K562 (cell line): ENCODE measurements at regions not wholly inside any gene's neighbourhood (a gene's known extent, or its start where the extent isn't known, plus 50 kb on each side); places are given as distances from the start of the nearest gene placed in this dataset.

ENCODE experiments used
- ATAC-seq: fragments of 200-7000 bp; cut with Tn5 transposase; 3 replicates; pipeline ENCODE4 v1.9.1; 2020; ENCODE audit warnings: moderate library complexity
- BruUV-seq: library from RNA; stranded (reverse); fragments of 400-500 nt; replicated peaks from 2 replicates; lab custom pipeline; 2021; lab: Mats Ljungman, UMichigan
- CTCF ChIA-PET: fragments of 300-600 bp; formaldehyde crosslinking; extraction: SDS; loops from one replicate; lab custom pipeline; 2021; ENCODE audit warnings: low intra/inter-chr PET ratio; lab: Yijun Ruan, JAX
- POLR2A ChIA-PET: fragments of 300-600, 350-650 bp; sonication (Branson Sonifier 250); formaldehyde crosslinking; extraction: SDS; loops from one replicate; lab custom pipeline; 2021; ENCODE audit warnings: antibody characterized with exemption, inconsistent platforms; lab: Yijun Ruan, JAX
- DNase-seq, 4 experiments: peaks; one replicate each; pipeline versions ENCODE4 v3.0.0 to v3.0.0-alpha.2; 2011 to 2018; ENCODE audit warnings: low spot score in 3 of 4, mixed read lengths in 3 of 4; ENCODE audit errors: extremely low read depth in 1 of 4
- FAIRE-seq: peaks from 2 replicates; lab custom pipeline; 2011; peaks lifted over from hg19 to GRCh38; lab: Jason Lieb, UNC
- H2AFZ ChIP-seq: 2 replicates; pipeline ENCODE4 v1.6.0; 2011; ENCODE audit warnings: low read depth, low read length, control low read depth, inconsistent platforms
- H3K27ac ChIP-seq: fragments of 200-600 bp; 3 replicates; pipeline ENCODE4 v1.8.0; 2011; ENCODE audit warnings: low read depth, mild to moderate bottlenecking, control low read depth, inconsistent platforms, low read length, moderate library complexity, mixed read lengths; ENCODE audit errors: extremely low read depth
- H3K27me3 ChIP-seq, 2 experiments: fragments of 300-600 bp in 1 of 2; 2 replicates in 1 of 2; 3 replicates in 1 of 2; pipeline versions ENCODE4 v1.6.0 to v1.8.0; 2011; ENCODE audit warnings: inconsistent platforms in 2 of 2, low read length in 2 of 2, mild to moderate bottlenecking in 1 of 2, mixed read lengths in 1 of 2, moderate library complexity in 1 of 2; ENCODE audit not compliant: control insufficient read depth in 2 of 2, insufficient read depth in 2 of 2
- H3K36me3 ChIP-seq: fragments of 300-600 bp; 3 replicates; pipeline ENCODE4 v1.8.0; 2011; ENCODE audit warnings: mild to moderate bottlenecking, low read length, inconsistent platforms; ENCODE audit not compliant: control insufficient read depth, insufficient read depth
- H3K4me1 ChIP-seq, 2 experiments: fragments of 200-600 bp in 1 of 2; replicated peaks in 1 of 2; 2 replicates in 1 of 2; 3 replicates in 1 of 2; pipeline versions ENCODE4 v1.5.1 to v1.8.0; 2011; ENCODE audit warnings: inconsistent platforms in 2 of 2, low read length in 2 of 2, mild to moderate bottlenecking in 1 of 2, mixed read lengths in 1 of 2, moderate library complexity in 1 of 2; ENCODE audit not compliant: control insufficient read depth in 2 of 2, insufficient read depth in 2 of 2
- H3K4me2 ChIP-seq: 2 replicates; pipeline ENCODE4 v1.6.1; 2011; ENCODE audit warnings: low read length, control low read depth, inconsistent platforms, mixed read lengths; ENCODE audit not compliant: insufficient read depth
- H3K4me3 ChIP-seq: fragments of 200-600 bp; sonication (generic), shearing (Covaris generic); 2 replicates; pipeline ENCODE4 v1.5.1; 2016; ENCODE audit warnings: control low read depth, inconsistent platforms
- H3K79me2 ChIP-seq: fragments of 200-600 bp; 3 replicates; pipeline ENCODE4 v1.8.0; 2011; ENCODE audit warnings: low read length, inconsistent platforms; ENCODE audit not compliant: control insufficient read depth, insufficient read depth
- H3K9ac ChIP-seq, 2 experiments: 2 replicates each; pipeline versions ENCODE4 v1.6.0 to v1.6.1; 2011; ENCODE audit warnings: low read depth in 2 of 2, low read length in 2 of 2, control low read depth in 1 of 2, inconsistent platforms in 1 of 2, mild to moderate bottlenecking in 1 of 2, mixed read lengths in 1 of 2; ENCODE audit not compliant: insufficient read depth in 1 of 2
- H3K9me1 ChIP-seq: one replicate; pipeline ENCODE4 v1.6.0; 2011; ENCODE audit warnings: inconsistent platforms, mild to moderate bottlenecking, low read length, moderate library complexity; ENCODE audit not compliant: control insufficient read depth, insufficient read depth
- H3K9me3 ChIP-seq: replicated peaks from 2 replicates; pipeline ENCODE4 v1.5.1; 2011; ENCODE audit warnings: low read depth, low read length, inconsistent platforms; ENCODE audit not compliant: control insufficient read depth, insufficient read depth
- H4K20me1 ChIP-seq: replicated peaks from 2 replicates; pipeline ENCODE4 v1.6.1; 2011; ENCODE audit warnings: low read length, inconsistent platforms, mixed read lengths; ENCODE audit not compliant: control insufficient read depth, insufficient read depth
- LEF1 ChIP-seq: fragments of 450-650 bp; IDR thresholded peaks from 2 replicates; pipeline ENCODE4 v1.6.1; 2016; ENCODE audit warnings: mild to moderate bottlenecking
- NRF1 ChIP-seq, 2 experiments: fragments of 450-650 bp; IDR thresholded peaks in 1 of 2; conservative IDR thresholded peaks in 1 of 2; 2 replicates each; pipeline ENCODE4 v1.6.1; 2014; ENCODE audit warnings: mild to moderate bottlenecking in 2 of 2
- RUNX1 ChIP-seq: sonication (generic); IDR thresholded peaks from 2 replicates; pipeline ENCODE4 v1.6.1; 2016; ENCODE audit warnings: antibody characterized with exemption, low read depth
- ZNF263 ChIP-seq: sonication (generic); formaldehyde crosslinking; IDR thresholded peaks from 2 replicates; pipeline ENCODE4 v1.8.0; 2022; ENCODE audit warnings: mild to moderate bottlenecking, missing genetic modification reagents, borderline replicate concordance
- ZNF695 ChIP-seq: fragments of 450-650 bp; formaldehyde crosslinking; IDR thresholded peaks from 2 replicates; pipeline ENCODE4 v1.4.0; 2020; ENCODE audit warnings: mild to moderate bottlenecking, moderate library complexity
- whole genome bisulfite sequencing: fragments of 100-300 bp; shearing (Covaris generic); methylation state at CpG from one replicate; pipeline ENCODE4 v1.1.6; 2016; ENCODE audit warnings: low coverage, mixed read lengths; ENCODE audit not compliant: insufficient coverage; ENCODE audit errors: missing lambda C conversion rate; 5-methylcytosine and 5-hydroxymethylcytosine counted together
- in situ Hi-C: fragments of 300-500 bp; cut with MboI; formaldehyde crosslinking; loops from 4 replicates; pipeline ENCODE4 v1.15.0; 2018; ENCODE audit warnings: inconsistent platforms, mixed read lengths
- intact Hi-C: fragments of 100-400 bp; cut with micrococcal nuclease; formaldehyde crosslinking; loops from 2 replicates; pipeline ENCODE4 v1.14.2; 2022

GRCh38 chr9:38180656-38181055 is 111.6 kb upstream of the SHB start:
- WGBS = 7% methylated on average over 3 of the region's 3 CpGs
- Histone ChIP-seq H3K79me2 (no peaks in the 10 kb centered on the region), H3K4me1 (no peaks in the 10 kb centered on the region; a peak in 1 of 5 replicates), H3K9me1 (no peaks in the 10 kb centered on the region), H2AFZ (no peak overlapping the region), H3K36me3 (no peaks in the 10 kb centered on the region), H4K20me1 (no peaks in the 10 kb centered on the region), H3K4me3 (no peak overlapping the region), H3K9ac (no peak overlapping the region), H3K27ac (no peak overlapping the region), H3K27me3 (peaks cover 0 to 30% of the 10 kb centered on the region in 2 experiments; a peak in 2 of 5 replicates), H3K4me2 (no peak overlapping the region), H3K9me3 (no peaks in the 10 kb centered on the region)
- ATAC-seq = no peak
- no peak for DNase-seq
- POLR2A ChIA-PET = interaction anchor here (1.8 kb wide), 1 partner anchor 8 kb away, joined by 4 read pairs; no protein-coding TSS in a partner anchor
- no peak for TF ChIP-seq LEF1
- TF ChIP-seq ZNF695 (CRISPR knock-in tag) = no peak
- peak; percentile 32 to 35; a peak in 3 of 4 replicates for TF ChIP-seq NRF1 (conservative IDR thresholded peaks at IDR 0.05 in 1 of 2, IDR thresholded peaks at IDR 0.05 in 1 of 2)
- no peak for FAIRE-seq
- intact Hi-C loops = no loop called here
- no TSS peak for BruUV-seq
- CTCF ChIA-PET = no interaction called here
- in situ Hi-C loops = no loop called here

- no peak overlapping the region for H3K27ac ChIP-seq
- no peak overlapping the region for H3K4me3 ChIP-seq
- no peaks in the 10 kb centered on the region for H3K9me1 ChIP-seq
- no peaks in the 10 kb centered on the region; a peak in 1 of 5 replicates for H3K4me1 ChIP-seq
- intact Hi-C loops = no loop called here
- POLR2A ChIA-PET = interaction anchor here (0.7 to 1.8 kb wide), 3 partner anchors 8 to 197 kb away, joined by 3 to 4 read pairs (median 3); no protein-coding TSS in a partner anchor
- ATAC-seq (no peak; the same call in 2 of the 3 replicates), DNase-seq (no peak), FAIRE-seq (no peak)
- H3K27me3 ChIP-seq = peaks cover 0 to 30% of the 10 kb centered on the region in 2 experiments; a peak in 2 of 5 replicates
- 6% methylated on average over 3 of the region's 3 CpGs for WGBS
- TF ChIP-seq RUNX1 (no peak), ZNF263 (CRISPR knock-in tag) (peak; percentile 84)
- H3K79me2 ChIP-seq = no peaks in the 10 kb centered on the region
- H2AFZ ChIP-seq = no peak overlapping the region
- in situ Hi-C loops = no loop called here
- H3K9ac ChIP-seq = no peak overlapping the region
- no peaks in the 10 kb centered on the region for H4K20me1 ChIP-seq
- no peaks in the 10 kb centered on the region for H3K36me3 ChIP-seq
- CTCF ChIA-PET = no interaction called here
- H3K4me2 ChIP-seq = no peak overlapping the region
- no TSS peak for BruUV-seq
- H3K9me3 ChIP-seq = no peaks in the 10 kb centered on the region
These were observed 110.9 kb upstream of the SHB start for GRCh38 chr9:38179965-38180364.
